ENCODE measurements at regions not wholly inside any gene's neighbourhood (a gene's known extent, or its start where the extent isn't known, plus 50 kb on each side); places are given as distances from the start of the nearest gene placed in this dataset.

DNA sequence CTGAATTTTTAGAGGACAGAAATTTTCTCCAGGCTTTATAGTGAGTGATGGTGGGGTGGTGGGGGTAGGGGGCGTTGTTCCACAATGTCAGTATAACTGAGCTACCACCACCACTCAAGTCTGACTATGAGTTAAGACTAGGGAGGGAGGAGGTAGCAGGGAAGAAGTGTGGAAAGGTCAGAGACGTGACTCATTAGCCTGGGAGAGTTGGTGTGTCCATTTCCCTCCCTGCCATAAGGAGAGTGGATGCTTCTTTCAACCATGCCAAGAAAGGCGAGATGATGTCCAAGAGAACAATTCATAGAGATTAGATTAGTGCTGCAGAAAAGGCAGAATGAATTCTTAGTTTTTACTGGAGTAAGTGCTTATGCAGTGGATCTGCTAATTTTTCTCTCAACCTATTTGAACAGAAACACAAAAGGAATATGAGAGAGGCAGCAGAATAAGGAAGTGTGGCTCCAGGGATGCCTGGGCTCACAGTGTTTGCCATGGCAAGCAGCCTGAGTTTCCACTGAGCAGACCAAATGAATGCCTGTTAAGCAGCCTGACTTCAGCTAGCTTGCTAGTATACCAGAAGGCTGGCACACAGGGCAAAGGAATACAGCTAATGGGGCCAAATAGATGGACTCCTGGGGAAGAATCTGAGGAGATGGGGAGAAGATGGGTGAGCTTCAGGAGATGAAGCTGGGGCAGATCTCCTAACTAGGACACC, 708.9 kb downstream of the NTRK3 start:
- TF ChIP-seq POLR2A (IDR thresholded peaks at IDR 0.05): no peak
- TF ChIP-seq, protein P1, sequence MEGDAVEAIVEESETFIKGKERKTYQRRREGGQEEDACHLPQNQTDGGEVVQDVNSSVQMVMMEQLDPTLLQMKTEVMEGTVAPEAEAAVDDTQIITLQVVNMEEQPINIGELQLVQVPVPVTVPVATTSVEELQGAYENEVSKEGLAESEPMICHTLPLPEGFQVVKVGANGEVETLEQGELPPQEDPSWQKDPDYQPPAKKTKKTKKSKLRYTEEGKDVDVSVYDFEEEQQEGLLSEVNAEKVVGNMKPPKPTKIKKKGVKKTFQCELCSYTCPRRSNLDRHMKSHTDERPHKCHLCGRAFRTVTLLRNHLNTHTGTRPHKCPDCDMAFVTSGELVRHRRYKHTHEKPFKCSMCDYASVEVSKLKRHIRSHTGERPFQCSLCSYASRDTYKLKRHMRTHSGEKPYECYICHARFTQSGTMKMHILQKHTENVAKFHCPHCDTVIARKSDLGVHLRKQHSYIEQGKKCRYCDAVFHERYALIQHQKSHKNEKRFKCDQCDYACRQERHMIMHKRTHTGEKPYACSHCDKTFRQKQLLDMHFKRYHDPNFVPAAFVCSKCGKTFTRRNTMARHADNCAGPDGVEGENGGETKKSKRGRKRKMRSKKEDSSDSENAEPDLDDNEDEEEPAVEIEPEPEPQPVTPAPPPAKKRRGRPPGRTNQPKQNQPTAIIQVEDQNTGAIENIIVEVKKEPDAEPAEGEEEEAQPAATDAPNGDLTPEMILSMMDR (IDR thresholded peaks at IDR 0.05 in 4 of 5, conservative IDR thresholded peaks at IDR 0.05 in 1 of 5): no peak
